Calu3 (cell line): ENCODE measurements at regions not wholly inside any gene's neighbourhood (a gene's known extent, or its start where the extent isn't known, plus 50 kb on each side); places are given as distances from the start of the nearest gene placed in this dataset.
"Not testable (repeated sequence)": the region's sequence is repeated elsewhere in the genome, so short reads cannot be mapped to it uniquely, and the experiment has no call there.

ENCODE experiments used
- BruUV-seq: library from RNA; stranded (reverse); fragments of 400-500 nt; replicated peaks from 2 replicates; lab custom pipeline; 2021; lab: Mats Ljungman, UMichigan
- CTCF ChIA-PET: fragments of 300-600 bp; sonication (Branson Sonifier 250); formaldehyde crosslinking; loops from one replicate; lab custom pipeline; 2022; ENCODE audit warnings: antibody characterized with exemption; lab: Charles Lee
- DNase-seq: peaks from one replicate; pipeline ENCODE4 v3.0.0; 2022
- H3K27ac Mint-ChIP-seq: one replicate; pipeline ENCODE4 v1.8.0; 2022; ENCODE audit warnings: mixed read lengths; ENCODE audit not compliant: unreplicated experiment
- H3K27me3 Mint-ChIP-seq: one replicate; pipeline ENCODE4 v1.8.0; 2022; ENCODE audit warnings: mixed read lengths; ENCODE audit not compliant: unreplicated experiment
- H3K36me3 Mint-ChIP-seq: one replicate; pipeline ENCODE4 v1.8.0; 2022; ENCODE audit warnings: mild to moderate bottlenecking, moderate library complexity, mixed read lengths; ENCODE audit not compliant: insufficient read depth, unreplicated experiment
- H3K4me1 Mint-ChIP-seq: one replicate; pipeline ENCODE4 v1.8.0; 2022; ENCODE audit warnings: mild to moderate bottlenecking, low read depth, mixed read lengths; ENCODE audit not compliant: unreplicated experiment
- H3K4me3 Mint-ChIP-seq: one replicate; pipeline ENCODE4 v1.8.0; 2022; ENCODE audit warnings: mild to moderate bottlenecking, low read depth, moderate library complexity, mixed read lengths; ENCODE audit not compliant: unreplicated experiment
- H3K9me3 Mint-ChIP-seq: one replicate; pipeline ENCODE4 v1.8.0; 2022; ENCODE audit warnings: low read depth, mixed read lengths; ENCODE audit not compliant: unreplicated experiment
- intact Hi-C: fragments of 100-400 bp; cut with micrococcal nuclease; formaldehyde crosslinking; loops from one replicate; pipeline ENCODE4 v1.10.0; 2022; ENCODE audit not compliant: unreplicated experiment
- TF ChIP-seq, protein P1 (sequence below): fragments of 200-600 bp; IDR thresholded peaks from one replicate; pipeline ENCODE4 v1.8.0; 2022; ENCODE audit warnings: antibody characterized with exemption; ENCODE audit not compliant: unreplicated experiment

DNA sequence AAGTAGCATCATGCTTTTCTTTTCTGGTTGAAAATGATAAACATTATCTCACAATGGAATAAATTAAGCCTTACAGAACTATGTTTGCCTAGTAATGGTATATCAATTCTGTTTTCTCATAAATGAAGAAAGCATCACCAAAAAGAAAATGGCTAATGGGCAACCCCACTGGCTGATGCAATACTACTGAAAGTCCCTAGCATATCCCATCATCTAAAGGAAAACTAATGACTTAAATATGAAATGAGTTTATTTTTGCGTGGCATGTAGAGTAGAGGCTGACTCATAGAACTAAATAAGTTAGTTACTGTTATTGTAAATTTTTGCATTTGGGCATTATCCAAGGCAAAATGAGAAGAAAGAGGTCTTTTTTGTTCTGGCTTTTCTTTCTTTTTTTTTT is 1156.3 kb upstream of the SEL1L start:
- no peaks in the 10 kb centered on the region for H3K27me3 Mint-ChIP-seq
- intact Hi-C loops: no loop called here
- no peaks in the 10 kb centered on the region for H3K36me3 Mint-ChIP-seq
- H3K4me3 Mint-ChIP-seq: no peak overlapping the region
- CTCF ChIA-PET: no interaction called here
- H3K9me3 Mint-ChIP-seq: peaks cover 4% of the 10 kb centered on the region
- TF ChIP-seq, protein P1, sequence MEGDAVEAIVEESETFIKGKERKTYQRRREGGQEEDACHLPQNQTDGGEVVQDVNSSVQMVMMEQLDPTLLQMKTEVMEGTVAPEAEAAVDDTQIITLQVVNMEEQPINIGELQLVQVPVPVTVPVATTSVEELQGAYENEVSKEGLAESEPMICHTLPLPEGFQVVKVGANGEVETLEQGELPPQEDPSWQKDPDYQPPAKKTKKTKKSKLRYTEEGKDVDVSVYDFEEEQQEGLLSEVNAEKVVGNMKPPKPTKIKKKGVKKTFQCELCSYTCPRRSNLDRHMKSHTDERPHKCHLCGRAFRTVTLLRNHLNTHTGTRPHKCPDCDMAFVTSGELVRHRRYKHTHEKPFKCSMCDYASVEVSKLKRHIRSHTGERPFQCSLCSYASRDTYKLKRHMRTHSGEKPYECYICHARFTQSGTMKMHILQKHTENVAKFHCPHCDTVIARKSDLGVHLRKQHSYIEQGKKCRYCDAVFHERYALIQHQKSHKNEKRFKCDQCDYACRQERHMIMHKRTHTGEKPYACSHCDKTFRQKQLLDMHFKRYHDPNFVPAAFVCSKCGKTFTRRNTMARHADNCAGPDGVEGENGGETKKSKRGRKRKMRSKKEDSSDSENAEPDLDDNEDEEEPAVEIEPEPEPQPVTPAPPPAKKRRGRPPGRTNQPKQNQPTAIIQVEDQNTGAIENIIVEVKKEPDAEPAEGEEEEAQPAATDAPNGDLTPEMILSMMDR: no peak
- no peak overlapping the region for H3K27ac Mint-ChIP-seq
- no peaks in the 10 kb centered on the region for H3K4me1 Mint-ChIP-seq
- DNase-seq: no peak
- no TSS peak for BruUV-seq

DNA sequence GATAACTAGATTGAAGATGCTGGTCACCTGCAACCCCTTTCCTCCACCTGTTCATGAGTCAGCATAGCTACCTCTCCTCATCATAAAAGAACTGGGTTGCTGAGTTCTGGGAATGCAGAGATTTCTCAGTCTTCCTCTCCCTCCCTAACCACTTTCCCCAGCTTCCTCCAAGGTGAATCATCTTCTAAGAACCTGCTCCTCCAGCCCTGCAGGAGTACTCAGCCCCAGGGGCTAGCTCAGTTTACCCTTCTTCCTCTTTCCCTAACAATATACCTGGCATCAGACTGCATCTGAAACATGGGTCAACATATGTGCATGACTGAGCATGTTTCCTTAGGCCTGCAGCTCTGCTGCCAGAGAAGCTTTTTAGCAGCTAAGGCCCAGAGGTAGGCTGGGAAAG is 1157.5 kb upstream of the SEL1L start:
- H3K27me3 Mint-ChIP-seq, H3K36me3 Mint-ChIP-seq, H3K9me3 Mint-ChIP-seq, intact Hi-C loops, H3K4me3 Mint-ChIP-seq, BruUV-seq, H3K4me1 Mint-ChIP-seq, CTCF ChIA-PET, DNase-seq, H3K27ac Mint-ChIP-seq: not testable (repeated sequence)

DNA sequence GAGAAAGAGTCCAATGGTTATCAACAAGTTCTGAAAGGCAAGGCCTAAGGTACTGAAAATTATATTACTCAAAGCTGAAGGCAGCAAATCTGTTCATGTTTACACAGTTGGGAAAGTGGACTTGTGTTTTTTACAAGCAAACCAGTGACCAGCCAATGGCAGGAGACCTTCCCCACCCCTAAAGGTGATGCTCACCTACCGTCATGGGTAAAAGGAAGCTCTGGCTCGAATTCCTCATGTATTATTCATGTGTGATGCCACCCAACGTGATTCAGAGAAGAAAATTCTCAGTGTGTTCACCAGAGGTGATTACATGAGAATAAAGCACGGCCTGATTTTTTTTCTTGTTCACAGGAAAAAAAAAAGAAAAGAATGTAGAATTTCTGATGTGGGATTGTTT is 1161.2 kb upstream of the SEL1L start:
- H3K4me1 Mint-ChIP-seq: no peaks in the 10 kb centered on the region
- intact Hi-C loops: no loop called here
- H3K36me3 Mint-ChIP-seq: no peaks in the 10 kb centered on the region
- H3K27ac Mint-ChIP-seq: no peak overlapping the region
- DNase-seq: no peak
- CTCF ChIA-PET: no interaction called here
- H3K4me3 Mint-ChIP-seq: no peak overlapping the region
- TF ChIP-seq, protein P1: no peak
- BruUV-seq: no TSS peak
- H3K9me3 Mint-ChIP-seq: peaks cover 7% of the 10 kb centered on the region
- H3K27me3 Mint-ChIP-seq: no peaks in the 10 kb centered on the region

DNA sequence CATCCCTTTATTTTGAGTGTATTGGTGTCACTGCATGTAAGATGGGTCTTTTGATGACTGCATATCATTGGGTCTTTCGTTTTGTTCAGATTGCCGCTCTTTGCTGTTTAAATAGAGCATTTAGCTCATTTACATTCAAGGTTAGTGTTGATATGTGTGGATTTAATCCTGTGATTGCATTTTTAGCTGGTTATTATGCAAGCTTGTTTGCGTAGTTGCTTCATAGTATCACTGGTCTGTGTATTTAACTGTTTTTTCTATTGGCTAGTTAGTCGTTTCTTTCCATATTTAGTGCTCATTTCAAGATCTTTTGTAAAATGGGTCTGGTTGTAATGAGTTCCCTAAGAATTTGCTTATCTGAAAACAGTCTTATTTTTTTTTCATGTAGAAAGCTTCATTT is 1170.6 kb upstream of the SEL1L start:
- Mint-ChIP-seq H3K9me3 (peaks cover 15% of the 10 kb centered on the region), H3K4me1 (no peaks in the 10 kb centered on the region), H3K27me3 (no peaks in the 10 kb centered on the region), H3K36me3 (no peaks in the 10 kb centered on the region), H3K27ac (no peak overlapping the region), H3K4me3 (no peak overlapping the region)
- DNase-seq: no peak
- TF ChIP-seq, protein P1: no peak
- no TSS peak for BruUV-seq
- CTCF ChIA-PET: no interaction called here
- intact Hi-C loops: no loop called here

DNA sequence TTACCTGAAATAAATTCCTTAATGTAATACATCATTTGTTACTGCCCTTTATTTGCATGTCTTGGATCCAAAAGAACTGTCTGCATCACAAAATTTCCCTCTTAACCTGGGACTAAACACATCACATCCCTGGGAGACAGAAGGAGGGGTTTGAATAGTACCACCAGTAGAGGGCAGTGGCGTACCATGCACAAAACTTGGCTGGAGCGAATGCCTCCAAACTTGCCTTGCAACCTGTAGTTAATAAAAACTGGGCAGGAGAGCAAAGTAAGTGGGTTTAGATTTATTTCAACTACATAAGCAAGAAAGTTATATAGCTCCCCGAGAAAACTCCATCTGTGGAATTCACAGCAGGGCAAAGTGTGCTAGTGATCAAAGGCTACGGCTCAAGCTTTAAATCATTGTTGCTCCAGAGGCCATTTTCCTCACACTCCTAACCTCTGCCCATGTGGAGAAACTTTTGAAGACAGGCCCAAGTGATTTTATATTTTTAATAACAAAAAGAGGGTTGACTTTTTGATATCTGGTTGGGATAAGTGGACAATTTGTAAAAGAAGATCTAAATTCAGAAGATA is 1176.7 kb upstream of the SEL1L start:
- peak; percentile 57 for DNase-seq
- BruUV-seq: no TSS peak
- Mint-ChIP-seq H3K9me3 (peaks cover 4% of the 10 kb centered on the region), H3K36me3 (no peaks in the 10 kb centered on the region), H3K4me1 (no peaks in the 10 kb centered on the region), H3K4me3 (no peak overlapping the region), H3K27me3 (no peaks in the 10 kb centered on the region), H3K27ac (no peak overlapping the region)
- TF ChIP-seq, protein P1: peak; percentile 64
- intact Hi-C loops: no loop called here
- CTCF ChIA-PET: no interaction called here
